ENCODE measurements at regions not wholly inside any gene's neighbourhood (a gene's known extent, or its start where the extent isn't known, plus 50 kb on each side); places are given as distances from the start of the nearest gene placed in this dataset.

- Histone ChIP-seq H3K36me3 (no peaks in the 10 kb centered on the region), H3K9me3 (ENCODE audit: low read depth) (no peaks in the 10 kb centered on the region), H3K4me3 (no peak overlapping the region), H3K27ac (no peak overlapping the region), H3K27me3 (no peaks in the 10 kb centered on the region), H3K4me1 (ENCODE audit: low read depth) (peaks cover 12% of the 10 kb centered on the region)
- no peak for DNase-seq (ENCODE audit: low read depth in 1 of 2, low spot score in 1 of 2)
- TF ChIP-seq CTCF (IDR thresholded peaks at IDR 0.05; ENCODE audit: low read depth, low read length), result no peak
Measured at GRCh38 chr1:60893136-60893930, 189.0 kb upstream of the NFIA start.

- no peak overlapping the region for H3K27ac ChIP-seq
- H3K36me3 ChIP-seq, result no peaks in the 10 kb centered on the region
- no peaks in the 10 kb centered on the region for H3K27me3 ChIP-seq
- no peak for DNase-seq (ENCODE audit: low read depth in 1 of 2, low spot score in 1 of 2)
- no peak overlapping the region for H3K4me3 ChIP-seq
- TF ChIP-seq CTCF (IDR thresholded peaks at IDR 0.05; ENCODE audit: low read depth, low read length), result no peak
- H3K9me3 ChIP-seq (ENCODE audit: low read depth), result no peaks in the 10 kb centered on the region
- H3K4me1 ChIP-seq (ENCODE audit: low read depth), result peaks cover 16% of the 10 kb centered on the region
Measured at GRCh38 chr1:60891765-60892164, 190.6 kb upstream of the NFIA start.

GRCh38 chr1:60891281-60891680 is 191.1 kb upstream of the NFIA start:
- no peak for TF ChIP-seq CTCF (IDR thresholded peaks at IDR 0.05; ENCODE audit: low read depth, low read length)
- no peaks in the 10 kb centered on the region for H3K27me3 ChIP-seq
- peaks cover 16% of the 10 kb centered on the region for H3K4me1 ChIP-seq (ENCODE audit: low read depth)
- no peaks in the 10 kb centered on the region for H3K36me3 ChIP-seq
- H3K27ac ChIP-seq, result no peak overlapping the region
- no peak overlapping the region for H3K4me3 ChIP-seq
- no peaks in the 10 kb centered on the region for H3K9me3 ChIP-seq (ENCODE audit: low read depth)
- DNase-seq (ENCODE audit: low read depth in 1 of 2, low spot score in 1 of 2), result no peak

GRCh38 chr1:60890664-60891063 is 191.7 kb upstream of the NFIA start:
- Histone ChIP-seq H3K9me3 (ENCODE audit: low read depth) (no peaks in the 10 kb centered on the region), H3K4me3 (no peak overlapping the region), H3K36me3 (no peaks in the 10 kb centered on the region), H3K4me1 (ENCODE audit: low read depth) (peaks cover 13% of the 10 kb centered on the region), H3K27me3 (no peaks in the 10 kb centered on the region), H3K27ac (no peak overlapping the region)
- no peak for DNase-seq (ENCODE audit: low read depth in 1 of 2, low spot score in 1 of 2)
- TF ChIP-seq CTCF (IDR thresholded peaks at IDR 0.05; ENCODE audit: low read depth, low read length), result no peak

- no peak for TF ChIP-seq CTCF (IDR thresholded peaks at IDR 0.05; ENCODE audit: low read depth, low read length)
- peaks cover 12% of the 10 kb centered on the region for H3K4me1 ChIP-seq (ENCODE audit: low read depth)
- H3K27me3 ChIP-seq, result no peaks in the 10 kb centered on the region
Measured at GRCh38 chr1:60889709-60890108, 192.7 kb upstream of the NFIA start.

More at GRCh38 chr1:60889709-60890108, 192.7 kb upstream of the NFIA start:
- Histone ChIP-seq H3K27ac (no peak overlapping the region), H3K36me3 (no peaks in the 10 kb centered on the region), H3K4me3 (no peak overlapping the region), H3K9me3 (ENCODE audit: low read depth) (no peaks in the 10 kb centered on the region)
- no peak for DNase-seq (ENCODE audit: low read depth in 1 of 2, low spot score in 1 of 2)
